Stimulated activated CD4-positive, alpha-beta T cell treated with anti-CD3 and anti-CD28 coated beads, Interleukin-12 subunit alpha, Interleukin-12 subunit beta, amount 100 ng/mL, for 4 hours (primary cell): ENCODE measurements at regions not wholly inside any gene's neighbourhood (a gene's known extent, or its start where the extent isn't known, plus 50 kb on each side); places are given as distances from the start of the nearest gene placed in this dataset.

ENCODE experiments used
- DNase-seq: peaks from one replicate; pipeline ENCODE4 v3.0.0-alpha.2; 2020

GRCh38 chr2:4518596-4518995 is 815.2 kb downstream of the DCDC2C start:
- DNase-seq = no peak

- DNase-seq = no peak
These were observed 819.4 kb downstream of the DCDC2C start for GRCh38 chr2:4522498-4523421.

GRCh38 chr2:4527416-4527815 is 824.0 kb downstream of the DCDC2C start:
- DNase-seq = no peak

GRCh38 chr2:4528246-4528645 is 824.9 kb downstream of the DCDC2C start:
- no peak for DNase-seq

- no peak for DNase-seq
These were observed 825.4 kb downstream of the DCDC2C start for GRCh38 chr2:4528773-4529172.

- no peak for DNase-seq
These were observed 826.4 kb downstream of the DCDC2C start for GRCh38 chr2:4529738-4530137.

GRCh38 chr2:4530231-4530630 is 826.9 kb downstream of the DCDC2C start:
- DNase-seq = no peak

GRCh38 chr2:4533806-4534205 is 830.4 kb downstream of the DCDC2C start:
- no peak for DNase-seq

GRCh38 chr2:4539121-4539520 is 835.7 kb downstream of the DCDC2C start:
- DNase-seq = no peak

- DNase-seq = no peak
These were observed 846.4 kb downstream of the DCDC2C start for GRCh38 chr2:4549666-4550210.

GRCh38 chr2:4551691-4552474 is 848.5 kb downstream of the DCDC2C start:
- DNase-seq = no peak

- DNase-seq = no peak
These were observed 849.9 kb downstream of the DCDC2C start for GRCh38 chr2:4553241-4553640.

- DNase-seq = no peak
These were observed 852.9 kb downstream of the DCDC2C start for GRCh38 chr2:4556135-4556896.

GRCh38 chr2:4561196-4561595 is 857.8 kb downstream of the DCDC2C start:
- DNase-seq = no peak

- DNase-seq = no peak
These were observed 872.7 kb downstream of the DCDC2C start for GRCh38 chr2:4576075-4576474.

GRCh38 chr2:4579977-4580376 is 876.6 kb downstream of the DCDC2C start:
- no peak for DNase-seq

- DNase-seq = no peak
These were observed 881.8 kb downstream of the DCDC2C start for GRCh38 chr2:4585057-4585635.

GRCh38 chr2:4588606-4589005 is 885.2 kb downstream of the DCDC2C start:
- DNase-seq = no peak

GRCh38 chr2:4591261-4591660 is 887.9 kb downstream of the DCDC2C start:
- no peak for DNase-seq

- no peak for DNase-seq
These were observed 894.0 kb downstream of the DCDC2C start for GRCh38 chr2:4597400-4597799.

GRCh38 chr2:4604767-4605166 is 901.4 kb downstream of the DCDC2C start:
- DNase-seq = no peak

GRCh38 chr2:4618141-4618540 is 914.8 kb downstream of the DCDC2C start:
- DNase-seq = no peak
